ENCODE measurements at regions not wholly inside any gene's neighbourhood (a gene's known extent, or its start where the extent isn't known, plus 50 kb on each side); places are given as distances from the start of the nearest gene placed in this dataset.

DNA sequence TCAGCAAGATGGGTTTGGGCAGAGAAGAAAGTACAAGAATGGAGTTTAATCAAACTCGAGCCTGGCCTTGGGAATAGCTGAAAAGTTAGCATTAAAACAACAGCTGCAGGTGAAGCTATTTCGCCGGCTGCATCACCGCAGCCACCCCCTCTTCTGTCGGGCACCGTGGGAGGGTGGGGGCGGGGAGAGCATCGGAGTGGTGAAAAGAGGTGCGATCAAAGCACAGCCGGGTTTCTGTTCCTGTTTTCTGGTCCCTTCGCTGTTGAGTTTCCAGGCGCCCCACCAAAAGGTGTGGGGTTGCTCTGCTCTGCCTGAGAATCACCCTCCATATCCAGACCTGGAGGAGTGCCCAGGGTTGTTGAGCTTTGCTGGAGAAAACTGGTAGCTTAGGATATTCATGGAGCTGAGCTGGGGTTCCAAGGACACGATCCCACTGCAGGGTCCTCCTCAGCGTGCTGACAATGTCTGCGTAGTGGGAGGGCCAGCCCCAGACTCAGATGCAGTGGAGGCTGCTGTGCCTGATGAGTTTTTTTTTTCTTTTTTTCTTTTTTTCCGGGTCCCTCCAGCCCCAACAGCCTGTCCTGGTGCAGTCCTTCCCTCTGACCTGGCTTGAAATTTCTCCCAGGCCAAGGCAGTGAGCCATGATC, 127.5 kb upstream of the C1orf174 start:
- TF ChIP-seq NR2F2 (IDR thresholded peaks at IDR 0.05) (no peak), GABPA (IDR thresholded peaks at IDR 0.05 in 1 of 2, conservative IDR thresholded peaks at IDR 0.05 in 1 of 2) (no peak), YY1 (IDR thresholded peaks at IDR 0.05) (no peak)
- TF ChIP-seq, protein P1, sequence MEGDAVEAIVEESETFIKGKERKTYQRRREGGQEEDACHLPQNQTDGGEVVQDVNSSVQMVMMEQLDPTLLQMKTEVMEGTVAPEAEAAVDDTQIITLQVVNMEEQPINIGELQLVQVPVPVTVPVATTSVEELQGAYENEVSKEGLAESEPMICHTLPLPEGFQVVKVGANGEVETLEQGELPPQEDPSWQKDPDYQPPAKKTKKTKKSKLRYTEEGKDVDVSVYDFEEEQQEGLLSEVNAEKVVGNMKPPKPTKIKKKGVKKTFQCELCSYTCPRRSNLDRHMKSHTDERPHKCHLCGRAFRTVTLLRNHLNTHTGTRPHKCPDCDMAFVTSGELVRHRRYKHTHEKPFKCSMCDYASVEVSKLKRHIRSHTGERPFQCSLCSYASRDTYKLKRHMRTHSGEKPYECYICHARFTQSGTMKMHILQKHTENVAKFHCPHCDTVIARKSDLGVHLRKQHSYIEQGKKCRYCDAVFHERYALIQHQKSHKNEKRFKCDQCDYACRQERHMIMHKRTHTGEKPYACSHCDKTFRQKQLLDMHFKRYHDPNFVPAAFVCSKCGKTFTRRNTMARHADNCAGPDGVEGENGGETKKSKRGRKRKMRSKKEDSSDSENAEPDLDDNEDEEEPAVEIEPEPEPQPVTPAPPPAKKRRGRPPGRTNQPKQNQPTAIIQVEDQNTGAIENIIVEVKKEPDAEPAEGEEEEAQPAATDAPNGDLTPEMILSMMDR (IDR thresholded peaks at IDR 0.05; ENCODE audit: low read depth, low read length, missing input control), result no peak
